Left lung (tissue), 4 donors: ENCODE measurements at regions not wholly inside any gene's neighbourhood (a gene's known extent, or its start where the extent isn't known, plus 50 kb on each side); places are given as distances from the start of the nearest gene placed in this dataset.

ENCODE experiments used
- ATAC-seq: fragments of 200-7000 bp; cut with Tn5 transposase; one replicate; pipeline ENCODE4 v1.9.1; 2020; ENCODE audit warnings: moderate library complexity
- DNase-seq, 4 donors: peaks; one replicate each; pipeline ENCODE4 v3.0.0-alpha.2; 2013 to 2020
- H3K27ac ChIP-seq, 2 donors: fragments of 200-600 bp; sonication (generic) in 1 of 2; one replicate each; pipeline versions ENCODE4 v1.5.0 to v1.8.0; 2020 to 2021
- H3K27me3 ChIP-seq, 2 donors: fragments of 200-600 bp; sonication (generic) in 1 of 2; one replicate each; pipeline versions ENCODE4 v1.5.0 to v1.8.0; 2020 to 2021
- H3K36me3 ChIP-seq, 2 donors: fragments of 200-600 bp; sonication (generic) in 1 of 2; one replicate each; pipeline versions ENCODE4 v1.5.0 to v1.8.0; 2020 to 2021
- H3K4me1 ChIP-seq, 2 donors: fragments of 200-600 bp; one replicate each; pipeline ENCODE4 v1.8.0; 2021
- H3K4me3 ChIP-seq, 2 donors: fragments of 200-600 bp; sonication (generic) in 1 of 2; one replicate each; pipeline versions ENCODE4 v1.5.0 to v1.8.0; 2020 to 2021; ENCODE audit warnings: mild to moderate bottlenecking in 1 of 2
- H3K9me3 ChIP-seq, 2 donors: fragments of 200-600 bp; sonication (generic) in 1 of 2; one replicate each; pipeline versions ENCODE4 v1.5.0 to v1.8.0; 2020 to 2021
- intact Hi-C, 2 donors: fragments of 100-400 bp; cut with DNase I; formaldehyde crosslinking; loops; one replicate each; pipeline versions ENCODE4 v1.11.2 to v1.14.2; 2022
- TF ChIP-seq, protein P1 (sequence below), 2 donors: fragments of 200-600 bp; sonication (generic) in 1 of 2; IDR thresholded peaks; one replicate each; pipeline versions ENCODE4 v1.5.0 to v1.8.0; 2021; ENCODE audit warnings: antibody characterized with exemption in 2 of 2
- donor health status: DM: no; HTN: yes; CAD: no.
- donor health status: DM: no; HTN: no; CAD: no.

DNA sequence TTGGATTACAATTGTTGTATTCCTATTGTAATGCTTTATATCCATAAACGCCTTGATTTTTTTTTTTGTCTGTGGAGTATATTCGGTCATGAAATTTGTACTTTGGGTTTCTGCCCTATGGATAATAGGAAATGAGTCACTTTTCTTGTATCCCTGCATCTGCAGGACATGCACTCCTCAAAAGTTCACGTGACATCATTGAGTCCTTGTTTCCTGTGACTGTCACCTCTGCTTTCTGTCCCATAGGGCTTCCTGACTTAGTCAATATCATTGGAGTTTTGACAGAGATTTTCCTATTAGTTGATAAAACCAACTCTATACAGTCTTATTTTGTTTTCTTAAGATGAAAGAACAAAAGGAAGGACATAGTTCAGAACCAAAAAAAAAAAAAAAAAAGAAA lies 356.3 kb downstream of the MAT2B start:
- intact Hi-C loops = no loop called here
- no peaks in the 10 kb centered on the region for H3K36me3 ChIP-seq
- ATAC-seq = no peak

DNA sequence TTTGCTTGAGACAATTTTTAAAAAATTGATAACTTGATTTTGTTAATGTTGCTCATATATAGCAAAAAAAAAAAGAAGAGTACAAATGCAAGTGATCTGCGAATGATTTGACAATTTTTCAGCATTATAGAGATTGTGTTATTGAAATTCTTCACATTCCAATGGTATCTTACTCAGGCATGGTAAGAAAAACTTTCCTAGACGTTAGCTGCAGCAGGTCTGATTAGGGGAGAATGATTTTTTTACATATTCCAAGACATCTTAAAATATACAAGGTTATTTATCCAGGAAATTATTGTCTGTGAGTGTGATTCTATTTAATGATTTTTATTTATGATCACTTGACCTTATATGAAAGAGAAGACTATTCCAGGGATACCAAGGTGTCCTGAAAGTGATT lies 361.9 kb downstream of the MAT2B start:
- ATAC-seq = no peak
- Histone ChIP-seq H3K36me3 (no peaks in the 10 kb centered on the region), H3K27me3 (no peaks in the 10 kb centered on the region), H3K9me3 (no peaks in the 10 kb centered on the region), H3K27ac (no peak overlapping the region), H3K4me3 (no peak overlapping the region), H3K4me1 (no peaks in the 10 kb centered on the region)
- no peak for DNase-seq
- TF ChIP-seq, protein P1, sequence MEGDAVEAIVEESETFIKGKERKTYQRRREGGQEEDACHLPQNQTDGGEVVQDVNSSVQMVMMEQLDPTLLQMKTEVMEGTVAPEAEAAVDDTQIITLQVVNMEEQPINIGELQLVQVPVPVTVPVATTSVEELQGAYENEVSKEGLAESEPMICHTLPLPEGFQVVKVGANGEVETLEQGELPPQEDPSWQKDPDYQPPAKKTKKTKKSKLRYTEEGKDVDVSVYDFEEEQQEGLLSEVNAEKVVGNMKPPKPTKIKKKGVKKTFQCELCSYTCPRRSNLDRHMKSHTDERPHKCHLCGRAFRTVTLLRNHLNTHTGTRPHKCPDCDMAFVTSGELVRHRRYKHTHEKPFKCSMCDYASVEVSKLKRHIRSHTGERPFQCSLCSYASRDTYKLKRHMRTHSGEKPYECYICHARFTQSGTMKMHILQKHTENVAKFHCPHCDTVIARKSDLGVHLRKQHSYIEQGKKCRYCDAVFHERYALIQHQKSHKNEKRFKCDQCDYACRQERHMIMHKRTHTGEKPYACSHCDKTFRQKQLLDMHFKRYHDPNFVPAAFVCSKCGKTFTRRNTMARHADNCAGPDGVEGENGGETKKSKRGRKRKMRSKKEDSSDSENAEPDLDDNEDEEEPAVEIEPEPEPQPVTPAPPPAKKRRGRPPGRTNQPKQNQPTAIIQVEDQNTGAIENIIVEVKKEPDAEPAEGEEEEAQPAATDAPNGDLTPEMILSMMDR (IDR thresholded peaks at IDR 0.05) = no peak
- intact Hi-C loops = no loop called here

More for the DNA sequence above, 356.3 kb downstream of the MAT2B start:
- Histone ChIP-seq H3K27me3 (no peaks in the 10 kb centered on the region), H3K4me3 (no peak overlapping the region), H3K4me1 (no peaks in the 10 kb centered on the region), H3K27ac (no peak overlapping the region), H3K9me3 (peaks cover 0 to 11% of the 10 kb centered on the region in 2 donors)
- DNase-seq = no peak
- TF ChIP-seq, protein P1 (IDR thresholded peaks at IDR 0.05) = no peak

DNA sequence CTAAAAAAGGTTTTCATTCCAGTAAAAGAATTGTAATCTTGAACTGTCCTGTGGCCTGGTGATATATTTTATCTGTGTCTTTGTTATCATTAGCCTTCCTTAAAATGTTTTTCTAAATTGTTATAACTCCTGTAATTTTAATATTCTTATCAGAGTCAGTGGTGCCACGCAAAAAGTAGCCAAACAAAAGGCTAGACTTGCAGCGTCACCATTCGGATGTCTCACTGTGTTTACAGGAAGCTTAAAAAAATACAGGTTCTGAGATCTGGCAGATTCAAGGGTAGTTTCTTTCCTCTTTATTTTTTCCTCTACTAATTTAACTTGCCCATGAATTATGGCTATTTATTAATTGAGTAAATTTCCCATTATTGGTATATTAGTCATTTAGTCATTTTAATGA lies 362.3 kb downstream of the MAT2B start:
- intact Hi-C loops = no loop called here
- ATAC-seq (no peak), DNase-seq (no peak)
- H3K4me1 ChIP-seq = no peaks in the 10 kb centered on the region
- TF ChIP-seq, protein P1 (IDR thresholded peaks at IDR 0.05) = no peak
- no peak overlapping the region for H3K27ac ChIP-seq
- no peak overlapping the region for H3K4me3 ChIP-seq
- H3K27me3 ChIP-seq = no peaks in the 10 kb centered on the region
- no peaks in the 10 kb centered on the region for H3K36me3 ChIP-seq
- H3K9me3 ChIP-seq = no peaks in the 10 kb centered on the region

DNA sequence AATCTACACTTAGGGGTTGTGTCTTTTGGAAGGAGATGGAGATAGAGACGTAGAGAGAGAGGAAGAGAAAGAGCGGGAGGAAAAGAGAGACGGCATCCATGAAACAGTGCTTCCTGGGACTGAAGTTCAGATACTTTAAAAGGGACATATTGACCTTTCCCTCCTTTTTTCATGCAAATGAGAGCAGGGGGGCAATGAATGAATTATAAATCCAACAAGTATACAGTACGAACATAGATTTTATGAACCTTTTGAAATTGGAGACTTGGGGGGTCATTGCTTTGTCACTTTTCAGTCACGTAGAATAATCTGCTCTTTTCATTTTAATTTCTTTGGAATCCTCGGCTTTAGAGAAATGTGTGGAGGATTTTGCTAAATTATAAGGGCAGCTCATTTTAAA lies 364.2 kb downstream of the MAT2B start:
- intact Hi-C loops = no loop called here

DNA sequence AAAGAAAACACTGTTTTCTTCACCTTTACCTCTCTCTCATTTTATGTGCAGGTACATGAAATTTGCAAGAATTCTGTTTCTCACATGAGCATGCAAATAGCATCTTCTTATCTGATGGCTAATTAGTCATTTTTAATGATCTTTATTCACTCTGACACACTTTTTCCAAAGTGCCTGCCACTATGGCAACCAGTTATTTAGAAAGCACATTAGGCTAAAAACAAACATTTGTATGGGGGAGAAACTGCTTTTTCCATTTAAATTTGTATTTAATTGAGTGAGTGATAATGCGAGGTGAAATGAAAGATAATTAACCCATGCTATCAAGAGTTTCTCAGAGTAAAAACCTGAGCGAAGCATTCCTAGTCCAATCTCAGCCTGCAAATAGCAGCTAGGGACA lies 365.0 kb downstream of the MAT2B start:
- no peak for ATAC-seq

More for the DNA sequence above, 364.2 kb downstream of the MAT2B start:
- Histone ChIP-seq H3K36me3 (no peaks in the 10 kb centered on the region), H3K27me3 (no peaks in the 10 kb centered on the region), H3K4me1 (peaks cover 0 to 2% of the 10 kb centered on the region in 2 donors), H3K4me3 (no peak overlapping the region), H3K27ac (no peak overlapping the region), H3K9me3 (no peaks in the 10 kb centered on the region)
- TF ChIP-seq, protein P1 (IDR thresholded peaks at IDR 0.05) = no peak
- DNase-seq = no peak
- ATAC-seq = no peak

More for the DNA sequence above, 365.0 kb downstream of the MAT2B start:
- TF ChIP-seq, protein P1 (IDR thresholded peaks at IDR 0.05) = no peak
- H3K36me3 ChIP-seq = no peaks in the 10 kb centered on the region
- no peaks in the 10 kb centered on the region for H3K9me3 ChIP-seq
- no peaks in the 10 kb centered on the region for H3K27me3 ChIP-seq
- peaks cover 0 to 5% of the 10 kb centered on the region in 2 donors for H3K4me1 ChIP-seq
- no peak overlapping the region for H3K4me3 ChIP-seq
- H3K27ac ChIP-seq = no peak overlapping the region
- DNase-seq = no peak
- intact Hi-C loops = no loop called here
